Type B pancreatic cell (in vitro differentiated cells): ENCODE measurements at regions not wholly inside any gene's neighbourhood (a gene's known extent, or its start where the extent isn't known, plus 50 kb on each side); places are given as distances from the start of the nearest gene placed in this dataset. TPM values are rescaled to one million over a fixed set of nuclear protein-coding genes. Genes with fewer than 3 reads are reported as not detected.

ENCODE experiments used
- DNase-seq: peaks from one replicate; pipeline ENCODE4 v3.0.0; 2021; ENCODE audit warnings: mixed read lengths; ENCODE audit not compliant: unreplicated experiment; ENCODE audit errors: extremely low spot score
- H3K27ac Mint-ChIP-seq: 2 replicates; pipeline ENCODE4 v1.8.0; 2021; ENCODE audit warnings: mild to moderate bottlenecking, mixed read lengths
- H3K27me3 Mint-ChIP-seq: 2 replicates; pipeline ENCODE4 v1.8.0; 2021; ENCODE audit warnings: mixed read lengths
- H3K36me3 Mint-ChIP-seq: 2 replicates; pipeline ENCODE4 v1.8.0; 2021; ENCODE audit warnings: mixed read lengths
- H3K4me1 Mint-ChIP-seq: one replicate; pipeline ENCODE4 v1.8.0; 2021; ENCODE audit warnings: mixed read lengths; ENCODE audit not compliant: unreplicated experiment
- H3K4me3 Mint-ChIP-seq: 2 replicates; pipeline ENCODE4 v1.8.0; 2021; ENCODE audit warnings: mild to moderate bottlenecking, mixed read lengths
- H3K9me3 Mint-ChIP-seq: 2 replicates; pipeline ENCODE4 v1.8.0; 2021; ENCODE audit warnings: mixed read lengths
- microRNA-seq: library from miRNA; unstranded; fragments of <30 nt; microRNA quantifications from one replicate; pipeline ENCODE4, GENCODE V29; 2020
- TF ChIP-seq, protein P1 (sequence below): fragments of 200-600 bp; sonication (generic); conservative IDR thresholded peaks from 2 replicates; pipeline ENCODE4 v1.5.0; 2021; ENCODE audit warnings: antibody characterized with exemption, mild to moderate bottlenecking

DNA sequence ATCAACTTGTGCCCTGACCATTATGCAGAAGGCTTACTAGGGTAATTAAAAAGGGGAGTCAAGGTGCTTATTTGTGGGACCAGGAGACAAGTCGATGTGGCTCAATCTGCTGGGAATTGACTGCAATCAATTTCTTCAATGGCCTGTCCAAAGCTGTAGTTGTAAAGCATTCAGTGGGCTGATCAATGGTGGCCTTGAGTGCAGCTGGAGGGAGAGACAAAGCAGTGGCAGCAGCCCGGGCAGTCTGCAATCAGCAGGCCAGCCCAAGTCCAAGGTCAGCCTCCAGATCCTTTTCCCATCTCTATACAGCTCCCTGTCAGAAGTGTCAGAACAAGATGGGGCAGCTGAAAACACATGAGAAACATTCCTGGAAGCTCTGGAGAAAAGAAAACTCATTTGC is 51.0 kb upstream of the BRINP1 start:
- H3K4me1 Mint-ChIP-seq = no peaks in the 10 kb centered on the region
- DNase-seq = no peak
- H3K27me3 Mint-ChIP-seq = peaks cover 10% of the 10 kb centered on the region
- TF ChIP-seq, protein P1, sequence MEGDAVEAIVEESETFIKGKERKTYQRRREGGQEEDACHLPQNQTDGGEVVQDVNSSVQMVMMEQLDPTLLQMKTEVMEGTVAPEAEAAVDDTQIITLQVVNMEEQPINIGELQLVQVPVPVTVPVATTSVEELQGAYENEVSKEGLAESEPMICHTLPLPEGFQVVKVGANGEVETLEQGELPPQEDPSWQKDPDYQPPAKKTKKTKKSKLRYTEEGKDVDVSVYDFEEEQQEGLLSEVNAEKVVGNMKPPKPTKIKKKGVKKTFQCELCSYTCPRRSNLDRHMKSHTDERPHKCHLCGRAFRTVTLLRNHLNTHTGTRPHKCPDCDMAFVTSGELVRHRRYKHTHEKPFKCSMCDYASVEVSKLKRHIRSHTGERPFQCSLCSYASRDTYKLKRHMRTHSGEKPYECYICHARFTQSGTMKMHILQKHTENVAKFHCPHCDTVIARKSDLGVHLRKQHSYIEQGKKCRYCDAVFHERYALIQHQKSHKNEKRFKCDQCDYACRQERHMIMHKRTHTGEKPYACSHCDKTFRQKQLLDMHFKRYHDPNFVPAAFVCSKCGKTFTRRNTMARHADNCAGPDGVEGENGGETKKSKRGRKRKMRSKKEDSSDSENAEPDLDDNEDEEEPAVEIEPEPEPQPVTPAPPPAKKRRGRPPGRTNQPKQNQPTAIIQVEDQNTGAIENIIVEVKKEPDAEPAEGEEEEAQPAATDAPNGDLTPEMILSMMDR = no peak
- H3K4me3 Mint-ChIP-seq = no peak overlapping the region
- H3K36me3 Mint-ChIP-seq = no peaks in the 10 kb centered on the region
- no peak overlapping the region for H3K27ac Mint-ChIP-seq
- no peaks in the 10 kb centered on the region for H3K9me3 Mint-ChIP-seq

Small RNA genes lying in the stretch of these regions (microRNA-seq; reads per million reads assigned to microRNA genes)
- gene MIR147A = not detected
